Vagina (tissue), 2 donors: ENCODE measurements at regions not wholly inside any gene's neighbourhood (a gene's known extent, or its start where the extent isn't known, plus 50 kb on each side); places are given as distances from the start of the nearest gene placed in this dataset.

ENCODE experiments used
- DNase-seq, 2 donors: peaks; one replicate each; pipeline ENCODE4 v3.0.0-alpha.2; 2017; ENCODE audit errors: extremely low spot score in 2 of 2
- H3K27ac ChIP-seq: fragments of 200-600 bp; sonication (generic); one replicate; pipeline ENCODE4 v1.5.1; 2019
- H3K27me3 ChIP-seq: fragments of 200-600 bp; sonication (generic); one replicate; pipeline ENCODE4 v1.5.1; 2019
- H3K36me3 ChIP-seq, 2 donors: fragments of 200-600 bp; sonication (generic); one replicate each; pipeline ENCODE4 v1.5.1; 2017 to 2019
- H3K4me1 ChIP-seq: fragments of 200-600 bp; sonication (generic); one replicate; pipeline ENCODE4 v1.5.1; 2019
- H3K4me3 ChIP-seq, 2 donors: fragments of 200-600 bp; sonication (generic); 1 replicate in 1 of 2; 2 replicates in 1 of 2; pipeline ENCODE4 v1.5.1; 2016 to 2019
- H3K9me3 ChIP-seq: fragments of 200-600 bp; sonication (generic); one replicate; pipeline ENCODE4 v1.5.1; 2019
- POLR2A ChIP-seq, 2 donors: fragments of 450-650 bp; IDR thresholded peaks; one replicate each; pipeline ENCODE4 v1.6.1; 2017; ENCODE audit warnings: antibody characterized with exemption in 2 of 2, mild to moderate bottlenecking in 2 of 2, moderate library complexity in 2 of 2
- POLR2AphosphoS5 ChIP-seq, 2 donors: sonication (generic); formaldehyde crosslinking; IDR thresholded peaks; one replicate each; pipeline ENCODE4 v1.9.0; 2017; ENCODE audit warnings: antibody characterized with exemption in 2 of 2, mild to moderate bottlenecking in 2 of 2, low read depth in 1 of 2; ENCODE audit not compliant: insufficient read depth in 1 of 2
- intact Hi-C: fragments of 100-400 bp; cut with DNase I; formaldehyde crosslinking; loops from one replicate; pipeline ENCODE4 v1.15.1; 2023
- TF ChIP-seq, protein P1 (sequence below), 3 experiments: fragments of 450-650 bp in 2 of 3; fragments of 200-600 bp in 1 of 3; sonication (generic) in 1 of 3; IDR thresholded peaks; one replicate each; pipeline ENCODE4 v1.5.1; 2017 to 2019; ENCODE audit warnings: antibody characterized with exemption in 3 of 3, mild to moderate bottlenecking in 2 of 3, moderate library complexity in 2 of 3

DNA sequence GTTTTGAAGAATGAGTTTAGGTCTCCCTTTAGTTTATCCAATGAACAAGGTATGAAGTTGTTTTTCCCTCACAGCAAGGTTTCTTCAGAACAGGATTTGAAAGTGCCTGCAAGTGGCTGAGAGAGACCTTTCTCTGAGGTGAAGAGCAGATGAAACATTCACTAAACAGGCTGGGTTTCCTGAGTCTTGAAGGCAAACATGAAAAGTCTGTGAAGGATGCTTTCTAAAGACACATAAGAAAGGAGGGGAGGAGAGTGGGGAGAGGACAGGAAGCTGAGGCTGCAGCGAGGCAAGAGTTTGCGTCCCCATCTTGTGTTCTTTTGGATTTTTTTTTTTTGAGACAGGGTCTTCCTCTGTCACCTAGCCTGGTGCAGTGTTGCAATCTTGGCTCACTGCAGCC is 95.7 kb upstream of the SIM2 start:
- Histone ChIP-seq H3K27me3 (peaks cover 3% of the 10 kb centered on the region), H3K36me3 (no peaks in the 10 kb centered on the region)

DNA sequence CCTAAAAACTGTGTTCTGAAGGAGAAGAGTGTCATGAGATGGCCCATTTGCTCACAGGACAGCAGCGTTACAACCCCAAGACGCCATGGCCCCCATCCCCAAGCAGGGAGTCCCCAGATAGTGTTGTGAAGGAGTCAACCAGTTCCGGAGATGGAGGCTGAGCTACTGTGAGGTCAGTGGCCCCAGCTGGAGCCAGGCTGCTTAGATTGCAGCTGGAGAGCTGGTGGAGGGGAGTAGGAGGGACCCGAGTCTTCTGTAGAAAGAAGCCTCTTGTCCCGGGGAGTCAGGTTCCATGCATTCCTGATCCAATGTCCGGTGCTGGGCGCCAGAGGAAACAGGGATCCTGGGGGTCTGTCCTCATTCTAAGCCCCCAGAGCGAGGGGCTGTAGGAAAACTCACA is 93.5 kb upstream of the SIM2 start:
- no peak overlapping the region for H3K4me3 ChIP-seq
- no peaks in the 10 kb centered on the region for H3K9me3 ChIP-seq
- no peaks in the 10 kb centered on the region for H3K36me3 ChIP-seq
- no peak for DNase-seq
- H3K27me3 ChIP-seq = no peaks in the 10 kb centered on the region
- TF ChIP-seq POLR2AphosphoS5 (IDR thresholded peaks at IDR 0.05; ENCODE audit: insufficient read depth in 1 of 2, low read depth in 1 of 2) (no peak), POLR2A (IDR thresholded peaks at IDR 0.05) (no peak)
- TF ChIP-seq, protein P1, sequence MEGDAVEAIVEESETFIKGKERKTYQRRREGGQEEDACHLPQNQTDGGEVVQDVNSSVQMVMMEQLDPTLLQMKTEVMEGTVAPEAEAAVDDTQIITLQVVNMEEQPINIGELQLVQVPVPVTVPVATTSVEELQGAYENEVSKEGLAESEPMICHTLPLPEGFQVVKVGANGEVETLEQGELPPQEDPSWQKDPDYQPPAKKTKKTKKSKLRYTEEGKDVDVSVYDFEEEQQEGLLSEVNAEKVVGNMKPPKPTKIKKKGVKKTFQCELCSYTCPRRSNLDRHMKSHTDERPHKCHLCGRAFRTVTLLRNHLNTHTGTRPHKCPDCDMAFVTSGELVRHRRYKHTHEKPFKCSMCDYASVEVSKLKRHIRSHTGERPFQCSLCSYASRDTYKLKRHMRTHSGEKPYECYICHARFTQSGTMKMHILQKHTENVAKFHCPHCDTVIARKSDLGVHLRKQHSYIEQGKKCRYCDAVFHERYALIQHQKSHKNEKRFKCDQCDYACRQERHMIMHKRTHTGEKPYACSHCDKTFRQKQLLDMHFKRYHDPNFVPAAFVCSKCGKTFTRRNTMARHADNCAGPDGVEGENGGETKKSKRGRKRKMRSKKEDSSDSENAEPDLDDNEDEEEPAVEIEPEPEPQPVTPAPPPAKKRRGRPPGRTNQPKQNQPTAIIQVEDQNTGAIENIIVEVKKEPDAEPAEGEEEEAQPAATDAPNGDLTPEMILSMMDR (IDR thresholded peaks at IDR 0.05) = no peak
- no peak overlapping the region for H3K27ac ChIP-seq
- intact Hi-C loops = no loop called here
- no peaks in the 10 kb centered on the region for H3K4me1 ChIP-seq

More for the DNA sequence above, 95.7 kb upstream of the SIM2 start:
- TF ChIP-seq, protein P1 (IDR thresholded peaks at IDR 0.05) = no peak
- TF ChIP-seq POLR2AphosphoS5 (IDR thresholded peaks at IDR 0.05; ENCODE audit: insufficient read depth in 1 of 2, low read depth in 1 of 2) (no peak), POLR2A (IDR thresholded peaks at IDR 0.05) (no peak)
- no peak overlapping the region for H3K27ac ChIP-seq
- DNase-seq = no peak
- H3K4me1 ChIP-seq = no peaks in the 10 kb centered on the region
- intact Hi-C loops = no loop called here
- no peak overlapping the region for H3K4me3 ChIP-seq
- no peaks in the 10 kb centered on the region for H3K9me3 ChIP-seq

DNA sequence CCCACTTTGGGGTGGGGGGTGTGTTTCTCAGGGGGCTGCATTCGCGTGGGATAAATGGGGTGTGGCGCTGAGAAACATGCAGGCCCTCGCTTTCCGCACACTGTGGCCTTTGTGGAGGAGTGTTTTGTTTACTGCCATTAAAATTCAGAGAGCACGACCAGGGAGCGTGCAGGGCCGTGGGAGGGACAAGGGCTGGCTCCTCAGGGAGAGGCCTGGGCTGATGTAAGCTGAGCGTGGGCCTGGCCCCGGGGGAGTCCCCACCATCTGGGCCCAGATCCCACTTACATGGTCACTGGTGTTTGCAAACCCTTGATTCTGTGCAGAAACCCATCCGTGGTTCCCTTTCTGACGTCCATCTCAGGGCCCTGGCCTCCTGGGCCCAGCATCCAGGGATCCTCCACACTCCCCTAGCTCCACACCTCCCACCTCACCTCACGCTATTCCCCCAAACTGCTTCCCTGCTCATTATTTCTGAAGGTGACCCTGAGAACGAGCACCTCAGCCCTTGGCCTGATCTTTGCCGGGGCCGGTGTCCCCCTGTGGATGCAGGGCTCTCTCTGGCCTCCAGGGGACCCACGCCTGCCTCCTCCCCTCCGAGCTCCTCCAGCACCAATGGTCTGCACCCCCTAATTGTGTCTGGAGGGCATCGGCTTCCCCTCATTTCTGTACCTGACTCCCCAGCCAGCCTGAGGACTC is 92.5 kb upstream of the SIM2 start:
- intact Hi-C loops = no loop called here
- TF ChIP-seq POLR2A (IDR thresholded peaks at IDR 0.05) (no peak), POLR2AphosphoS5 (IDR thresholded peaks at IDR 0.05; ENCODE audit: insufficient read depth in 1 of 2, low read depth in 1 of 2) (no peak)
- TF ChIP-seq, protein P1 (IDR thresholded peaks at IDR 0.05) = no peak
- Histone ChIP-seq H3K4me1 (no peaks in the 10 kb centered on the region), H3K27me3 (no peaks in the 10 kb centered on the region), H3K9me3 (no peaks in the 10 kb centered on the region), H3K4me3 (no peak overlapping the region), H3K27ac (no peak overlapping the region), H3K36me3 (no peaks in the 10 kb centered on the region)
- DNase-seq = no peak

DNA sequence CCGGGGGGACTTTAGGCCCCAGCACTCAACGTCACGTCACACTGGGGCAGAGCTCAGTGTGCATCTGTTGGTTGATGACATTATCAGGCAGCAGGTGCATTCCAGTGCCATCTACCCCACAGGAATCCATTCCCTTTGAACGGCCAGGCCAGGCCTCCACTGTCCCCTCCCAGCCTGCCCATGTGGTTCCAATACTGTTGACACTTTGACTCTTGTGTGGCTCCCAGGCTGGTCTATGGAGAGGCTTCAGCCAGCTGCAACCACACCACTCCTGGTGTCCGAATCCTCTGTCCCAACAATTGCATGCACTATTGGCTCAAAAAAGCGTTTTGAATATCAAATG is 92.0 kb upstream of the SIM2 start:
- no peaks in the 10 kb centered on the region for H3K9me3 ChIP-seq
- no peaks in the 10 kb centered on the region for H3K36me3 ChIP-seq
- TF ChIP-seq POLR2AphosphoS5 (IDR thresholded peaks at IDR 0.05; ENCODE audit: insufficient read depth in 1 of 2, low read depth in 1 of 2) = no peak
- no peak for TF ChIP-seq POLR2A (IDR thresholded peaks at IDR 0.05)
- TF ChIP-seq, protein P1 (IDR thresholded peaks at IDR 0.05) = no peak
- H3K27ac ChIP-seq = no peak overlapping the region
- no peaks in the 10 kb centered on the region for H3K27me3 ChIP-seq
- no peak for DNase-seq
- no peaks in the 10 kb centered on the region for H3K4me1 ChIP-seq
- intact Hi-C loops = no loop called here
- no peak overlapping the region for H3K4me3 ChIP-seq

DNA sequence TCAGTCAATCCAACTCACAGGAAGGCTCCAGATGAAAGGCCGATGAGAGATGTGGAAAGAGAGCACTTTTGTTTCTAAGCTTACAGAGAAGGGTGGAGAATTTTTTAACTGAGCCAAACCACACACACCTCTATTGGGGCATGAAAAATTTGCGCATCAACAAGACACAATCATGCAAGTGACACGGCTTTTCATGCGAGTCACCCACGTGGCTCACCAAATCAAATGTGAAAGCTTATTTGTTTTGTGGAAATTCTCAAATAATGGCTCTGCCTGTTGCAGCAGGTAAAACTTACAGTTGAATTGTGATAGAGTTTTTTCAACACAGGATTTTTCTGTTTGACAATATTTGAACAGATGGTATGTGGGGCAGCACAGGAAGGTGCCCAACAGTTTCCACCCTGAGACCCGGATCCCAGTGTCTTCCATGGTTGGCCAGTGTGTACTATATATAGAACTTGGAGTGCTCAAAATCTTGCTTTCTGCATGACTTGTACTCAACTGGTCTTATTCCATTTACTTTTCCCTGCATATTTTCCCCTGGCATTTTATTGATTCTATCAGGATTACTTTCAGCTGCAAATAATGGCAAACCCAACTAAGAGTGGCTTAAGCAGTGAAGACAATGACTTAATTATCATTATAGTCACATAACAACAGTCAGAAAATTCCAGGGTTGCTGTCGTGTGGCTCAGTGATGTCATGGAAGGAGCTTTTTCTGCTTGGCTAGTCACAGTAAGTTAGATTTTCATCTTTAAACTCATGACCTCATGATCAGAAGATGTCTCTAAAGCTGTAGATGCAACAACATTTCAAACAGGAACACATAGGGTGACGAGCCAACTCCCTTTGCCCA is 90.6 kb upstream of the SIM2 start:
- H3K27ac ChIP-seq = no peak overlapping the region
- intact Hi-C loops = no loop called here
- no peak for DNase-seq
- no peaks in the 10 kb centered on the region for H3K4me1 ChIP-seq
- TF ChIP-seq, protein P1 (IDR thresholded peaks at IDR 0.05) = no peak
- no peak for TF ChIP-seq POLR2A (IDR thresholded peaks at IDR 0.05)
- no peak for TF ChIP-seq POLR2AphosphoS5 (IDR thresholded peaks at IDR 0.05; ENCODE audit: insufficient read depth in 1 of 2, low read depth in 1 of 2)
- no peaks in the 10 kb centered on the region for H3K9me3 ChIP-seq
- no peak overlapping the region for H3K4me3 ChIP-seq
- H3K36me3 ChIP-seq = no peaks in the 10 kb centered on the region
- H3K27me3 ChIP-seq = no peaks in the 10 kb centered on the region
